NCI-H748 treated with DMSO at 0.1 percent for 48 hours (cell line): ENCODE measurements at regions not wholly inside any gene's neighbourhood (a gene's known extent, or its start where the extent isn't known, plus 50 kb on each side); places are given as distances from the start of the nearest gene placed in this dataset.

Experiments
- DNase-seq: peaks from one replicate; lab custom pipeline; 2025; lab: John Stamatoyannopoulos, UW

DNA sequence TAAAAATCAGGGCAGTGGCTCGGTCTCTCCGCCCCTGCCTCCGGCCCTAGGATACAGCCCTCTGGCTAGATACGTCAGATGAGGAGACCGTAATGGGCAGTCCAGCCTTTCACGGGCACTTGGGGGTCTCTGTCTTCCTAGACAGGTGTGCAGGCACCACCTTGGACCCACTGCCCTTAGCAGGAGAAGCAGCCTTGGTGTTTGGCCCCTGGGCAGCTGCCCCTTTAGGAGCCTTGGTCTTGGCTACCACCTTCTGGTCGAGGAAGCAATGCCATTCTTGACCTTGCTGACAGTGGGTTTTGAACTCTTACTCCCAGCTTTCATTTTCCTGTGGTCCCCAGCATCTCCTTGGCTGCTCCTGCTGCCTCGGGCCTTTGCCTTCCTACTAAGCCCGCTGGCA is 149.7 kb upstream of the FRMD4B start:
- DNase-seq, result no peak

DNA sequence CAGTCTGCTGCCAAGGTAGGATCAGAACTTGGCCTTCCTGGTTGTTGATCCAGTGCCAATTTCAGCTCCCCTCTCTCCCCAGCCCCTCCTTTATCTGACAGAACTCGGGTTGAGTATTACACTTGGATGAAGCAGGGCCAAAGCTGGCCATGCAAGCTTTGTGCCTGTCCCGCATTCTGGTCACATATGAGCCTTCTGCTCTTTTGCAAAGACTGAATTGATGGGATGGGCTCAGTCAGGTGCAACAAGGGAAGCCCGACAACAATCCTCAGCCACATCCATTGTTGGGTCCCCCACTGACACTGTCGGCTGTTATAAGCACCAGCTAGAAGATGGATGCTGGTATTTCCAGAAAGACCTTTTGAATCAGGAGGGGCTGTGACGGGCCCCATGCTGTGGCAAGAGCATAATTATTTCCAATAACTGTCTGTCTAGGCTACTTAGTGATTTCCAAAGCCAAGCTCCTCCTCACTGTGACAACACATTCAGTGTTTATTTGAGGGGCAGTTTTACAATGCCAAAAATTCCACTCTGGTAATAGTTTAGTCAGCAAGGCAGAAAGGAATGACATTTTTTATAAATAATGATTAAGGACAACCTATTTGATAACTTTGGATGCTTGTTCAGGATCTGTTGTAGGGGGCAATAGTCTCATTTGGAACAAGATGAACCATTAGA is 146.8 kb upstream of the FRMD4B start:
- DNase-seq, result no peak

DNA sequence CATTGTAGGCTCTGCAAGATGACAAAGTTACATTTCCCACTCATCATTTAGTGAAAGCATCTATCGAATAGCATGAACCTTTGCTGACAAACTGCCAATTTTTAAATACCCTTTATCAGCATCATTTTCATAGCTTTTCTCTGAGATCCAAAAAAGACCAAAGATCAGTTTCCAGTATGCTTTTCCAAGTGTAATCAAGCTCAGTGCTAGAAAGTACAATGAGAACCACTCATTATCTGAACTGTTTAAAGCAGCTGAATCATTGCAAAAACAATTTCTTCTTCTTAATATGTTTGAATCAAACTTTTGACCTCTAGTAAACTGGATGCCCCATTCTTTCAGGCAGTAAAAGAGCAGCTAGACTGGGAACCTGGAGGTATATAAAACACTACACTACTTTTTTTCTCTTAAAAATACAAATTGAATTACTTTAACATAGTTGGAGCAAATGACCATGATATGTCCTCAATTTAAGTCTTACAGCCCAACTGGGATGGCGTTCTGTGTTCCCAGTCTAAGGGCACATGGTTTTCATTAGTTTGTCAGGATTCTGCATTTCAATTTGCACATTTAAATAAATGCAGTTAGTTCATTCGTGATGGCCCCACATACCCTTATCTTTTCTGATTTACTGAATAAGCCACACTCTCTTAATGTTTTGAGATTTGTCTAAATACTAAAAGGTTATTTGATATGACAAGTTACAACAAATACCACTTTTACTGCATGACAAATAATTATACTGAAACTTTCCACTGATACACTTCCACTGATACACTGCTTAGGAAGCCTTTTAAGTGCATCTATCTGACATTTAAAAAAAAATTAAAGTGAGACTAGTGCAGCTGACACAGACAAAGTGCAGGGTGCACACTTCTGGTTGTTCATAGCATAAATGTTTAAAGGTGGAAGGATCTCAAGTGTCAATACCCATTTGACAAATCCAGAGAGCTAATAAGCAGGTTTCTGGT is 146.0 kb upstream of the FRMD4B start:
- DNase-seq, result no peak

DNA sequence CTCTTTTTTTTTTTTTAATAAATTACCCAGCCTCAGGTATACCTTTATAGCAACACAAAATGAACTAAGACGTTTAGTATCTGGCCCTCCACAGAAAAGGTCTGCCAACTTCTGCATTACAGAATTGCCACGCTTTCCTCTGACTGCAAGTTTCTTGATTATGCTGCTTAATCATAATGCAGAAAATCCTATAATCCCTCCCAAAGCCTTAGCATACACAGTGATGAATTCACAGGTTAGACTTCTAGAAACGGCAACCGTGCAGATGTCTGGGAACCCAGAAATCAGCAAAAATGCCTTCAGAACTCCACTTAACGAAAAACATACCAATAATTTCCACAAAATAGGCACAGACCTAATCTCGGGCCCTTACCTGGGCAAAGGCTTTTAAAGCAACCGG is 144.7 kb upstream of the FRMD4B start:
- DNase-seq, result no peak

- no peak for DNase-seq
These were observed 141.6 kb upstream of the FRMD4B start for GRCh38 chr3:69527498-69527897.

- DNase-seq, result no peak
These were observed 138.9 kb upstream of the FRMD4B start for GRCh38 chr3:69524816-69525215.

- no peak for DNase-seq
These were observed 135.4 kb upstream of the FRMD4B start for GRCh38 chr3:69521286-69521685.

DNA sequence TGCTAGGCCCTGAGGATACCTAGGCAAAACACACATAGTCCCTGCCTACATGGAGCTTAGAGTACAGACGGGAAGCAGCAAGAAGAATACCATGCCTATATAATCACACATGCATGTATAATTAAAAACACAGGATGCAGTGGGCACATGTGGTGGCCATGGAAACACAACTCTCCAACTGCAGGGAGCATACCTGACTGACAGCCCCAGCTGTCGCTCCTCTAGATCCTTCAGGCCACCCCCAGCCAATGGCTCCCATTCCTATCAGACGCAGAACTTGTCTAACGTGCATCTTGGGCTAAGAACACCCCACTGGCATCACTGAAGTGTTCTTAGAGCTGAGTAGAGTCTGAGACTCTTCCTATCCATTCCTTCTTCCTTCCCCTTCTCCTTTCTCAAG is 125.5 kb upstream of the FRMD4B start:
- no peak for DNase-seq

- DNase-seq, result no peak
These were observed 124.7 kb upstream of the FRMD4B start for GRCh38 chr3:69510481-69511030.

- DNase-seq, result no peak
These were observed 123.4 kb upstream of the FRMD4B start for GRCh38 chr3:69509288-69509687.

GRCh38 chr3:69505770-69506407 is 120.0 kb upstream of the FRMD4B start:
- DNase-seq, result no peak

DNA sequence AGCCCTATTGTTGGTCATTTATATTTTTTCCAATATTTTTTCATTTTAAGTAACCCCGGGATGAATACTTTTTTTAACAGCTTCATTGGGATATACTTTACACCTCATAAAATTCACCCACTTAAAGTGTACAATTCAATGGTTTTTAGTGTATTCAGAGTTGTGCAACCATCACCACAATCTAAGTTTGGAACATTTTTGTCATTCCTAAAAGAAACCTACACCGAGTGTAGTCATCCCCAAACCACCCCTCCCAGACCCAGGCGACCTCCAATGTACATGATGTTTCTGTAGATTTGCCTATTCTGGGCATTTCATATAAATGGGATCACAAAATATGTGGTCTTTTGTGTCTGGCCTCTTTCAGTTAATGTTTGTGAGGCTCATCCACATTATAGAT is 118.3 kb upstream of the FRMD4B start:
- DNase-seq, result no peak

GRCh38 chr3:69500604-69501003 is 114.7 kb upstream of the FRMD4B start:
- DNase-seq, result no peak

DNA sequence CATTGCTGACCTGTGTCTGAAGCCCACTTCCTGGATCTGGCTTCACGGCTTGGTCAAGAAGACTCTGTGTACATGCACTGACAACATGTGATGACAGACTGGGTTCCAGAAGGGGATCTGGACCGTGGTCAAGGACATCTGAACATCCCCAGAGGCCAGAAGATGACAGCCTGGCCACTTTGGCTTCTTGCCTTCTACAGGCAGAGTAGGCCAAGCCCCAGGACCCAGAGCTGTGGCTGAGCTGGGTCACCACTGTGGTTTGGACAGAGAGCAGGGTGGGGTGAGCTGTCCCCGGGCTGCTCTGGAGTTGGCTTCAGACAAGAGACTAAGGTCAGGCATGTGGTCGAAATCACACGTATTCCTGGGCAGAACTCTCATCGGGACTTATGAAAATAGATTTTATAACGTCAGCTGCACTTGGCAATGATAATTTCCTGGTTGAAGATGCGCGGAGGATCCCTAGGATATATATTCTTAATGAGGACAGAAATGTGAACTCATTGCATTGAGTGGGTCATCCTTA is 114.1 kb upstream of the FRMD4B start:
- DNase-seq, result no peak

DNA sequence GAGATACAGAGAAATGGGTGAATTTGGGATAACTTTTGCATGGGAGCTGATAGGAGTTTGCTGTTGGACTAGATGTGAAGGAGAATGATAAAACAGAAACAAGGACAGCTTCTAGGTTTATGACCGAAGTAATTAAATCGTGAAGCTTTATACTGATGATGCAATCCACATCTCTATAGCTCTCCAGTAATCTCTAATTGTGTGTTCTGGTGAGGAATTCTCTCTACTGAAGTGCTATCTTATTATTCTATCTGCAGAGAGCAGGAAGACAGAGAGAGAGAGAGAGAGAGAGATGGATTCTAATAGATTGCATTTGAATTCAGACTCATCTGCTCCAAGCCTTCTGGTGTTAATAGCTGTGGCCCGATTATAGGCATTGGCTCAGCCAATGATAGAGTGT is 113.5 kb upstream of the FRMD4B start:
- DNase-seq, result no peak

DNA sequence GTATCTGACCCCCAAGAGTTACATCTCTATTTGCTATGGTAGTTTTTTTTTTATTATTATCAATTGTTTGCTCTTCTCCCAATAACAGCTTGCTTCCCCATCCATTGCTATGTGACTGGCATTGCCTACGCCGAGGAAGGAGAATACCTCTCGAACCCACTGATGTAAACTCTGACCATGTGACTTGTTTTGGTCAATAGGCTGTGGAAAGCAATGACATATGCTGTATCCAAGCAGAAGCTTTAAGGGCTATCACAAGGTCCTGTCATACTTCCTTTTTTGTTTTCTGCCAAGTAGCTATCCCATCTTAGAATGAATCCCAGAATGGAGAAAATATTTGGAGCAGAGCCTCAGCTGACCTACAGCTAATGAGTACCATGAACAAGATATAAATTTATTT is 111.0 kb upstream of the FRMD4B start:
- no peak for DNase-seq

DNA sequence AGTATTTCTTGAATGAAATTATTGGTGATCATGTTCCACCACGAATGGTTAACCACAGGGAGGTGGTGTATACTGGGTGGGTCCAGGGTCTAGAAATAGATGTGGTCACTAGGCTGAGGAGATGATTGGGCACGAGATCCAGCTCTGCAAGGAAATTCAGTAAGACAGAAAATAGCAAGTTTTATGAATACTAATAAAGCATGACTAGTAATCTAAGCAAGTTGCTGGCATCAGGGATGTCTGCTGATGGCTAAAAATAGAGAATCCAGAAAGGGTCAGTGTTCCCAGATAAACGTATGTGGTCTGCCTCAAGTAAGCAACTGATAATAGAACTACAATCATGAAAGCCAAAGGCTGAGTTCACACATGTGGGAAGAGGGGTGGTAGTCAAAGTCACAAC is 108.3 kb upstream of the FRMD4B start:
- no peak for DNase-seq

DNA sequence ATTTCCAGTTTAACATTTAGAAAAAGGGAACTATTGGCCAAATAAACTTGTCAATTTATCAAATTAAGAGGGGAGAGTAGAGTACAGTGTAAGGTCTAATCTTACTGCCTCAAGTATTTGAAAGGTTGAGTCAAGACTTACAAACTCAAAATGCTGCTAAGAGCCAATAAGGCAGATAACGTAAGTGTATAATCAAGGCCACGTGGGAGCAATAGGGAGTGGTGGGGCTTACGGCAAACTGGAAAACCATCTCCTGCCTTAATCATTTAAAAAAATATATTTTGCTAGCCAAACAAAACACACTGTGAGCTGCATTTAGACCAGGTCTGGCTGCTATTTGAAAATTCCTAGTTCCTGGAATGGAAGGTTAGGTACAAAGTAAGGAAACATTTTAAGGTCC is 107.3 kb upstream of the FRMD4B start:
- DNase-seq, result no peak

GRCh38 chr3:69491975-69492374 is 106.1 kb upstream of the FRMD4B start:
- no peak for DNase-seq

- DNase-seq, result no peak
These were observed 105.1 kb upstream of the FRMD4B start for GRCh38 chr3:69490971-69491370.

GRCh38 chr3:69490235-69490634 is 104.3 kb upstream of the FRMD4B start:
- no peak for DNase-seq

DNA sequence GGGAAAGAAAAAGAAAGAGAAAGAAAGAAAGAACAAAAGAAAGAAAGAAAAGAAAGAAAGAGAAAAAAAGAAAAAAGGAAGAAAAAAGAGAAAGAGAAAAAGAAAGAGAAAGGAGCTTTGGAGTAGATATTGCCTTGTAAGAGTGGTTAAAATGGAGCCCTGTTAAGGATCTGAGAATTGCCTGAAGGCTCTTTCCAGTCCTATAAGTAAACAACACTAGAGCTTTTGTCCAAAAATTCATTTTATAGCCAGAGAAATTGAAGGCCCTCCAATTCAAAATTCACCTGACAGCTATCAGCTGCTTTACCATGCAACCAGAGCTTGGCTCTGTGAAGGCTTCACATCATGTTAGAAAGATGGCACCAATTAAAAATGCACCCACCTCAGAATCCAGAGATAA is 102.1 kb upstream of the FRMD4B start:
- DNase-seq, result no peak
